GM23248 (cell line): ENCODE measurements at regions not wholly inside any gene's neighbourhood (a gene's known extent, or its start where the extent isn't known, plus 50 kb on each side); places are given as distances from the start of the nearest gene placed in this dataset.

Experiments
- EZH2 ChIP-seq: fragments of 200-600 bp; sonication (generic); IDR thresholded peaks from 2 replicates; pipeline ENCODE4 v1.6.1; 2018; ENCODE audit warnings: antibody characterized with exemption, mild to moderate bottlenecking; ENCODE audit not compliant: insufficient read depth, poor library complexity, severe bottlenecking
- EZH2phosphoT487 ChIP-seq: fragments of 200-600 bp; sonication (generic); IDR thresholded peaks from 2 replicates; pipeline ENCODE4 v1.6.1; 2018; ENCODE audit warnings: antibody characterized with exemption, moderate library complexity, mild to moderate bottlenecking, low read depth; ENCODE audit not compliant: insufficient read depth

DNA sequence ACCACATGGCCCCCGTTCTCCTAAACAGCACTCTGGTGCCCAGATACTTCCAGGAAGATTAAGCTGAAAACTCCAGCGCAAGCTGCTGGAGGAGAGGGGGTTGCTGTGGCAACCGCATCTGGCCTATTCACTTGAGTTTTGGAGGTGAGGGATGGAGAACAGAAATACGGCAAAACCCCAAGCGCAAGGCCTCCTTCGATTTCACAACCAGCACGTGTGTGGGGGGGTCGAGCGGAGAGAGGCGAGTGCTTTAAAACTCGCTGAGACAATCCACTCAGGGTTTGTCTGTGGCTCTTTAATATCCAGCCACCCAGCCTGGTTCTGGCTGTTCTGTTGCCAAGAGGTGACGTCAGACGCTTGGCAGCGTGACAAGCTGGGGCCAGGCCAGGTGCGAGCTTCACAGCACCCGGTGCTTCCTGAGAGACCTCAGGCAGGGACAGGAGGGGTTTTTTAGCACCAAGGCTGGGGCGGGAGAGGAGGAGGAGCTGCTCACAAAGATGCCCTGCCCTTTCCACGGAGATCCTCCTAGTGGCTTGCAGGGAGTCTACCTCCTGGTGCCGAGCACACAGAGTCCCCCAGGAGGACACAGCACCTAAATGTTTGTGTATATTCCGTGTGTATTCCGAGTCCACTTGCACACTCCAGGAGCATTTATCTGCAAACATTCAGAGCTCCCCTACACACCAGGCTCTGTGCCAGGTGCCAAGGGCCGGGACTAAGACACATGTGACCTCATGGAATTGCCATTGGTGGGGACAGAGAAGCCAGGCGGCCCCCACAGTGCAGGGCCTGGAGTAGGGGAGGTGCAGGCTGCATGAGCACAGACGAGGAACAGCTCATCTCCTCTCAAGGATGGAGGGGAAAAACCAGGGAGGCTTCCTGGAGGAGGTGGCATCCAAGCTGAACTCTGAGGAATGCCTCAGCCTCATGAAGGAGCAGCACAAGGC lies 194.6 kb downstream of the OLFM1 start:
- TF ChIP-seq EZH2 (no peak), EZH2phosphoT487 (no peak)
